ENCODE measurements at regions not wholly inside any gene's neighbourhood (a gene's known extent, or its start where the extent isn't known, plus 50 kb on each side); places are given as distances from the start of the nearest gene placed in this dataset.
"Not testable (repeated sequence)": the region's sequence is repeated elsewhere in the genome, so short reads cannot be mapped to it uniquely, and the experiment has no call there.

- no peak for DNase-seq (ENCODE audit: low spot score)
- no peak for TF ChIP-seq CTCF (IDR thresholded peaks at IDR 0.05; ENCODE audit: extremely low read depth, missing control alignments)
Observed at GRCh38 chr1:163632269-163632668, 310.5 kb downstream of the NUF2 start.

- DNase-seq (ENCODE audit: low spot score): no peak
- no peak for TF ChIP-seq CTCF (IDR thresholded peaks at IDR 0.05; ENCODE audit: extremely low read depth, missing control alignments)
Observed at GRCh38 chr1:163633366-163633765, 311.6 kb downstream of the NUF2 start.

- not testable (repeated sequence) for DNase-seq (ENCODE audit: low spot score)
Observed at GRCh38 chr1:163645676-163646075, 323.9 kb downstream of the NUF2 start.

- DNase-seq (ENCODE audit: low spot score): no peak
- no peak for TF ChIP-seq CTCF (IDR thresholded peaks at IDR 0.05; ENCODE audit: extremely low read depth, missing control alignments)
Observed at GRCh38 chr1:163650624-163651023, 328.9 kb downstream of the NUF2 start.

- DNase-seq (ENCODE audit: low spot score): no peak
- TF ChIP-seq CTCF (IDR thresholded peaks at IDR 0.05; ENCODE audit: extremely low read depth, missing control alignments): no peak
Observed at GRCh38 chr1:163652441-163652840, 330.7 kb downstream of the NUF2 start.

- no peak for DNase-seq (ENCODE audit: low spot score)
- TF ChIP-seq CTCF (IDR thresholded peaks at IDR 0.05; ENCODE audit: extremely low read depth, missing control alignments): no peak
Observed at GRCh38 chr1:163655565-163655964, 333.8 kb downstream of the NUF2 start.

GRCh38 chr1:163656095-163656759 lies 334.5 kb downstream of the NUF2 start:
- DNase-seq (ENCODE audit: low spot score): no peak
- TF ChIP-seq CTCF (IDR thresholded peaks at IDR 0.05; ENCODE audit: extremely low read depth, missing control alignments): no peak

GRCh38 chr1:163657719-163658118 lies 336.0 kb downstream of the NUF2 start:
- no peak for TF ChIP-seq CTCF (IDR thresholded peaks at IDR 0.05; ENCODE audit: extremely low read depth, missing control alignments)
- no peak for DNase-seq (ENCODE audit: low spot score)

Measured in GM20000 (cell line).